ENCODE measurements at regions not wholly inside any gene's neighbourhood (a gene's known extent, or its start where the extent isn't known, plus 50 kb on each side); places are given as distances from the start of the nearest gene placed in this dataset.
A peak's percentile ranks its signal among the peaks of the same experiment; 100 is the strongest.

DNA sequence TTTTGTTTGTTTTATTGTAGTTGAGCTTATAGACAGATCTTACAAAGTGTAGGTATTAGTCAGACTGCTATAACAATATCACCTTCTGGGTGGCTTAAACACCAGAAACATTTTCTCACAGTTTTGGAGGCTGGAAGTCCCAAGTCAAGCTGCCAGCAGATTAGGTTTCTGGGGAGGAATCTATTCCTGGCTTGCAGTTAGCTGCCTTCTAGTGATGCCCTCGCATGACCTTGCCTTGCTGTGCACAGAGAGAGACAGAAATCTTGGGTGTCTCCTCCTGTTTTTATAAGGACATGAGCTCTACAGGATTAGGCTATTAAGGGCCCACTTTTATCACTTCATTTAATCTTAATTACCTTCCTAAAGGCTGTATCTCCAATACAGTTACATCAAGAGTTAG is 1635.2 kb downstream of the FAM181B start:
- DNase-seq: no peak
- no peak for ATAC-seq
- intact Hi-C loops (cut with DNase I, micrococcal nuclease): no loop called here

DNA sequence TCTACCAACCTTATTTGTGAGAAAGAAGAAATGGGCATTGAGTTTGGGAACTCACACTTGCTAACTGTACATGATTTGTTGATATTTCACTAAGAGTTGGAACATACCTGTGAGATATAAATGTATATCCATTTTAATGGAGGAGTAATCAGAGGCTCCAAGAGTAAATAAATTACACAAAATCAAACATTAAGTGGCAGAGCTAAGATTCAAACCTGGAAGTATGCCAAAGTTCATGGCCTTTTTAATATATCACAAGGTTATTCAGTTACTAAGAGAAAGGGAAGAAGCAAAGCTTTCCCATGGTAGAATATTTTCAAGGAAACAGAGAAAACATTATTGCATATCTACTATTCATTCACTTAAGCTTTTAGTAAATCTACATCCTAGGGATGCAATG is 1641.1 kb downstream of the FAM181B start:
- intact Hi-C loops (cut with DNase I, micrococcal nuclease): no loop called here
- DNase-seq: no peak
- ATAC-seq: peak; percentile 65

DNA sequence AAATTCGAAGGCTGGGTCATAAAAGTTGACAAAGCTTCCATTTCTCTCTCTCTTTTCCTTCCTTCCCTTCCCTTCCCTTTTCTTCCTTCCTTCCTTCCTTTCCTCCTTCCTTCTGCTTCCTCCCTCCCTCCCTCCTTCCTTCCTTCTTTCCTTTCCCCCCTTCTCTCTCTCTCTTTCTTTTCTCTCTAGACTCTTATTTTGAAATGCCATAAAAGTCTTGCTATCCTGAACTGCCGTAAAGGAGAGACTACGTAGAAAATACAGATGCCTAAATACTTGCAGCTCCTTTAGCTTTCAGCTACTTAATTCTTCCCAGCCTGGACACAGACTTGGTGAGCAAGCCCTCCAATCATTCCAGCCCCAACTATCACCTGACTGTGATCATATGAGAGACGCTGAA is 1644.4 kb downstream of the FAM181B start:
- ATAC-seq (no peak), DNase-seq (no peak)
- intact Hi-C loops (cut with DNase I, micrococcal nuclease): no loop called here

DNA sequence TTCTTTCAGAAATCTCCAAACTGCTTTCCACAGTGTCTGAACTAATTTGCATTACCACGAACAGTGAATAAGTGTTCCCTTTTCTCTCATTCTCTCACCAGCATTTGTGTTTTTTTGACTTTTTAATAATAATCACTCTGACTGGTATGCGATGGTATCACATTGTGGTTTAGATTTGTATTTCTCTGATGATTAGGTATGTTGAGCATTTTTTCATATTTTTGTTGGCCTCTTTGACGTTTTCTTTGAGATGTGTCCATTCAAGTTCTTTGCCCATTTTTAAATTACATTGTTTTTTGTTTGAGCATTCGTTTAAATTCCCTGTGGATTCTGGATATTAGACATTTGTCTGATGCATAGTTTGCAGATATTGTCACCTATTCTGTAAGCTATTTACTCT is 1639.6 kb upstream of the TENM4 start:
- DNase-seq: no peak
- no peak for ATAC-seq
- intact Hi-C loops (cut with DNase I, micrococcal nuclease): no loop called here

DNA sequence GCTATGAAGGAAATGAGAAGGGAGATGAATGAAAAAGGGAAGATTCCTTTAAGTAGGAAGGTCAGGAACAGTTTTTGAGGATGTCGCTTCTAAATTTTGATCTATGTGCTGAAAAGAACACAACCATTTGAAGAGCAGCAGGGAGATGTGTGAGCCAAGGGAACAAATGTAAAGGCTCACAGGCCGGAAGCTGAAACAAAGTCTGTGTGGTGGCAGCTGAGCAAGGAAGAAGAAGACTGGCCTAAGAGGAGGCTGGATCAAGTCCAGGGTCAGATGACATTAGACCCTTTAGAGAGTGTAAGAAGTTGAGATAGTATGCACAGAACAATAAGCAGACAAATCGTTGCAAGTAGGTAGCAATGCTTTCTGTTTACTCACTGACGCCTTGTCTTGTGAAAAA is 1631.4 kb upstream of the TENM4 start:
- DNase-seq (no peak), ATAC-seq (no peak)
- intact Hi-C loops (cut with DNase I, micrococcal nuclease): no loop called here

DNA sequence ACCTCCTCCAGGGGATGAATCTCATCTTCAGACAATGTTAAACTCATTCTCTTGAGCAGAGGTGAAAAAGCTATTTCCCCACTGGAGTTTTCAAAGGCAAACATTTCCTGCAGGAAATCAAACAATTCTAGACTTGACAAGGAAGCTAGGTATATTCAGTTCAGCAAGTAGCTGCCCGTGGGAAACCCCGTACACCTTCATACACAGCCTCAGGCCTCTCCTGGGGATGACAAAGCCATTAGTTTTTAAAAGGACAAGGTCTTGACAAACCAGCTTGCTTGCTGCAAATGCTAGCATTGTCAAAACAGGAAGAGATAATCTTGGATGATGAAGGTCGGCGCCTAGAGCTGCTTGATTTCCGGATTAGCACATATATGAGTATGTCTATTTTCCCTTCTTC is 1630.8 kb upstream of the TENM4 start:
- ATAC-seq (no peak), DNase-seq (no peak)
- intact Hi-C loops (cut with DNase I, micrococcal nuclease): no loop called here

DNA sequence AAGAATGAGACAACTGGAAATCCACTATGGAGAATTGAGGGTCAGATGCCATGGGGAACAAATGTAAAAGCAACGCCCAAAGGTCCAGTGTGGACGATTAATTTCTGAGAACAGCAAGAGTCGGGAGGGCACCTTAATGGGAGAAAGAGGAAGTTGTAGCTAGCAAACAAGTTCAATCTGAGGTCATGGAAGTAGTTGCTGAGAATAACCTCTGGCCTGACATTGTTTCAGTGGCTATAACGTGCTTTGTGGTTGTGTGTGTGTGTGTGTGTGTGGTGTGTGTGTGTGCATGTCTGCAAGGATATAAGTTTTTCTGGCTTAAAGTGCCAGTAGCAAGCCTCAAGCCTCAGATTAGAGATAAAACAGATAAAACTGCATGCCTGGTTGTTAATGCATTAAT is 1630.1 kb upstream of the TENM4 start:
- intact Hi-C loops (cut with DNase I, micrococcal nuclease): no loop called here
- DNase-seq: no peak
- peak; percentile 59 for ATAC-seq

DNA sequence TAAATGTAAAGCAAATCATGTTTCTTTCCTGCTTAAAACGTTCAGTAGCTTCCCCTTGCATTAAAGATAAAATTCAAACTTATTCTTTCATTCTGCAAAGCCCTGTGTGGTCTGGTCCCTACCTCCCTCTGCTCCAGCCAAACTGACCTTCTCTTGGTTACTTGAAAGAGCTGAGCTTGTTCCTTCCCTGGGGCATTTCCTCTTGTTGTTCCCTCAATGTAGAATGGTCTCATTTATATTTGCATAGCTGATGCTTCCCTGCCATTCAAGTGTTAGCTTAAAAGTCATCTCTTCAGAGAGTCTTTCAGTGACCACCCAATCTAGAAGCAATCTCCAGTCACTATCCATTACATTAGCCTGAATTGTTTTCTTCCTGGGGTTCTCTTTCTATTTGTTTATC is 1618.5 kb upstream of the TENM4 start:
- DNase-seq (no peak), ATAC-seq (no peak)
- intact Hi-C loops (cut with DNase I, micrococcal nuclease): no loop called here

DNA sequence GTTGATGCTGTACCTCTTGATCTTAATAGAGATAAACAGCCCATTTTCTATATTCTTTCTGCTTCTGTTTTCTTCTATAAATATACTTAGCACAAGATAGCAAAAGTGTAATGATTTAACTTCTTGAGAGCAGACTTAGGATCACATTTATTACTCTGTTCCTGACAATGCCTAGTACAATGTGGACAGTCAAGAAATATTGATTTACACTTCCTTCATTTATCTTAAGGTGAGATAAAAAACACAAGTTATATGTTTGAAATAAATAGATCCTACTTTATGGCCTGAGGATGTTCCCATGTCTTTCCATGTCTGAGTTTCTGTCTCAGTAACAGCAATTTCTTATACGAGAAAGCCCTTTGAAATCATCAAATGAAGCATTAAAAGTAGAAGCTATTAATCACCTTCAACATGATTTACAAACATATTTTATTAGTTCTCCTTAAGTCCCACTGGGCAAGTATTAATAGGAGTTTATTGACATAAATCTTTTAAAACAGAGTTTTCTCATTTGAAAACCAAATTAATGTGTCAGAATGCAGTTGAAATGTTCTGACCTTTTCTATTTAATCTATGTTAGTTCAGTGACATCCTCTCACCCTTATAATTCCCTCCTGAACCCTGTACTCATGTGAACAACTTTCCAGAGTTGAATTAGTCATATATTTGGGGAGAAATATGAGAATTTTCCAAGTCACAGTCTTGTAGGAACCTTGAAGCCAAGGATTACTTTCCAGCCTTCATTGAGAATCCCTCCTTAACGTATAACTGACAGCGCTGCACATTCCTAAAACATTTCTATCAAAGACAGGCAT is 1611.7 kb upstream of the TENM4 start:
- DNase-seq (no peak), ATAC-seq (no peak)
- intact Hi-C loops (cut with DNase I, micrococcal nuclease): no loop called here

DNA sequence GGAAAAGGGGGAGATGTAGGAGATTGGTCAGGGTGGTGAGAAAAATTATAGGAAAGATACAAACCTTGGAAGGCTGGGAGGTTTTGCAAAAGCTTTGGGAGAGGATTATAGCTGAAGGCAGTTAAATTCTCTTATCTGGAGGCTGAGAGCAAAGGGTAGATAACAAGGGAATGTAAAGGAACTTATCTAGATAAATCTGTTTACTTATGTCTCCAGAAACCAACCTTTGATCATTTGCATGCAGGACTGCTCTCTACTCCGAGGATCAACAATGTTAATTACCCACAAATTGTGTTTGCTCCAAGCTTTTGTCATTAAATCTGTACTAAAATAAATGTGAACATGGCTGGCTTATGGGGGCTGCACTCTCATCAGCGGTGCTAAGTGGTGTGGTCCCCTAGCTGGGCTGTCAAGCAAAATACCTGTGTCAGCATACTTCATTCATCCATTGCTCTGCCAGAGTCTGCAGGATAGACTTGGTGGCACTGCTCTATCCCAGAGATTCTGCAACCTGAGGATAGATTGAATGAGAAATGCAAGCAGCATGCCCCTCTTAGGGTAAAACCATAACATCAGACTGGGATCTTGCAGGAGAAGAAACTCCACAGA is 1599.2 kb upstream of the TENM4 start:
- intact Hi-C loops (cut with DNase I, micrococcal nuclease): no loop called here
- ATAC-seq: peak; percentile 88
- peak in 1 of 2 donors; percentile 6 for DNase-seq

DNA sequence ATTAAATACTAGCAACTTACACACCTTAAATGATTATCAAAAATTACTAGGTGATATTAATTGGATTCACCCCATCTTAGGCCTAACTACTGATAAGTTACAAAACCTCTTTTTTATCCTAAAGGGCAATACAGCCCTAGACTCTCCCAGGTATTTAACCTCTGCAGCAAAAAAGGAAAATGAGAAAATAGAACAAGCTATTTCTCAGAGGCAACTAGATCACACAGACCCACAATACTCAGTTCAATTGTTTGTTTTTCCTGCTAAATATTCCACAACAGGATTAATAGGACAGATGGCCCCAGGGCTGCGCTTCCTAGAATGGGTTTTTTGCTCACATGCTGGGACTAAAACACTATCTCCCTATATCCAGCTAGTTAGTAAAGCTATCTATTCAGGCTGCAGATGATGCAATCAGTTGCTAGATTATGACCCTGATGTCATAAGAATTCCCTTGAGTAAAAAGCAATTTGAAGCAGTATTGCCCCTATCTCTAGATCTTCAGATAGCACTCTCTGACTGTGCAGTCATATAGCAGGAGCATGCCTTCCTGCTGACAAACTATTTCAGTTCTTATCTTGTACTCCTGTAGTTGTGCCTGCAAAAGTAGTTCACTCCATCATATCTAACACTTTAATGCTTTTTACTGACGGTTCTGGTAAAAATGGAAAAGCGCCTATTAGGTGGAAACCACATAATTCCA is 1595.5 kb upstream of the TENM4 start:
- intact Hi-C loops (cut with DNase I, micrococcal nuclease): no loop called here
- no peak for ATAC-seq
- DNase-seq: no peak

DNA sequence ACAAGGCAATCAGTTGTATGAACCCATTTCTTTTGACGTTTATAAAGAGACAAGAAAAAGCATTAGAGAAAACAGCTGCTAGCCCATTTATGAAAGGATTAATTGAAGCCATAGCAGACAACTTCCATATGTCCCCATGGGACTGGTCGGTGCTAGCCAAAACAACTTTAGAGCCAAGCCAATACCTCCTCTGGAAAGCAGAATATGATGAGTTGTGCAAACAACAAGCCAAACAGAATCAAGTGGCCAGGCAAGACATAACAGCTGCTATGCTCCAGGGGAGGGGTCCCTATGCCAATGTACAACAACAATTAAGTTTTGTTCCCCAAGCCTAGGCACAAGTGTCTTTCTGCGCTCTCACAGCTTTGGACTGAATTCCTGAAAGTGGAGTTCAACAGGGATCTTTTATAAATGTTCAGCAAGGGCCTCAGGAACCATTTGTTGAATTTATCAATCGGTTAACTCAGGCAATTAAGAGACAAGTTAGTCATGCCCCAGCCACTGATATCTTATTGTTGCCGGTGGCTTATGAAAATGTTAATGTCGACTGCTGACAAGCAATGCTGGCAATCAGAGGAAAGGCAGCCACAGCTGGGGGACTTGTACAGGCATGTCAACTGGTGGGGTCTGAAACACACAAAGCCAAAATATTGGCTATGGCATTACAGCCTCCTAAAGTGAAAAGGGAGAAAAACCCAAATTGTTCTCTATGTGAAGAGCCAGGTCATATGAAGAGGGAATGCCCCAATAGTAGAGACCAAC is 1593.1 kb upstream of the TENM4 start:
- intact Hi-C loops (cut with DNase I, micrococcal nuclease): no loop called here
- ATAC-seq: no peak
- DNase-seq: no peak

DNA sequence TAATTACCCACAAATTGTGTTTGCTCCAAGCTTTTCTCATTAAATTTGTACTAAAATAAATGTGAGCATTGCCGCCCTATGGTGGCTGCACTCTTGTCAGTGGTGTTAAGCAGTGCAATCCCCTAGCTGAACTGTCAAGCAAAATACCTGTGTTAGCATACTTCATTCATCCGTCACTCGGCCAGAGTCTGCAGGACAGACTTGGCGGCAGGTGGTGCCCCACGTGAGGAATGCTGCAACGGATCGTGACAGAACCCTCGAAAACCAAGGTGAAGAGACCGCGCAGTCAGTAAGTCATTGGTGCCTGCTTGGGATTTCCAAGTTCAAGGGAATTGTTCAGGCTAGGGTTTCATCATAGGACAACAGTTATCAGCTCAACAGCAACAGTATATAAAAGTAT is 1592.1 kb upstream of the TENM4 start:
- DNase-seq: no peak
- intact Hi-C loops (cut with DNase I, micrococcal nuclease): no loop called here

DNA sequence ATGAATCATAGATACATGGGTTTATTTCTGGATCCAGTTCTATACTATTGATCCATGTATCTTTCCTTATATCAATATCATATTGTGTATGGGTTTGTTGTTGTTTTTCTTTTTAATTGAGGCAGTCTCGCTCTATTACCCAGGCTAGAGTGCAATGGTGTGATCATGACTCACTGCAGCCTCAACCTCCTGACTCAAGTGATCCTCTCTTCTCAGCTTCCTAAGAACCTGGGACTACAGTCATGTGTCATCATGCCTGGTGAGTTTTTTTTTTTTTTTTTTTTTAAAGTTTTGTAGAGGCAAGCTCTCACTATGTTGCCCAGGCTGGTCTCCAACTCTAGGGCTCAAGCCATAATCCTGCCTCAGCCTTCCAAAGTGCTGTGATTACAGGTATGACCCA is 1589.4 kb upstream of the TENM4 start:
- intact Hi-C loops (cut with DNase I, micrococcal nuclease): no loop called here

More for the DNA sequence above, 1592.1 kb upstream of the TENM4 start:
- ATAC-seq: no peak

DNA sequence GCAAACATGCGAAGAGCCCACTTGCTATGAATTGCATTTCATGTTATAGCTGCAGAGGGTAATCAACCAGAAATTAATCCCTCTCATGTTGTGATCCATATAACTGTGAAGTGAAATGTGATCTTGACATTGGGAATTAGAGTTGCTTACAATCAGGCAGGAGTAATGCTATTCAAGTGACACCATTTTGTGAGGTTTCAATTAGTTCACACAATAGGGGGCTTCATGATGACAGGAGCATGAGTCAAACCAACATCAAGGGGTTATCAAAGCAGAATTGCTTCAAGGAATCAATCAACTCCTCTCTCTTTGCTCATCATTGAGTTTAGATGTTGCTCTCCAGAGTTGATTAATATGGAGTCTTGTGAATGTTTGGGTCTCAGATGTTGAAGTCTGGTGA is 1585.2 kb upstream of the TENM4 start:
- DNase-seq (no peak), ATAC-seq (no peak)
- intact Hi-C loops (cut with DNase I, micrococcal nuclease): no loop called here

More for the DNA sequence above, 1589.4 kb upstream of the TENM4 start:
- DNase-seq (no peak), ATAC-seq (no peak)

DNA sequence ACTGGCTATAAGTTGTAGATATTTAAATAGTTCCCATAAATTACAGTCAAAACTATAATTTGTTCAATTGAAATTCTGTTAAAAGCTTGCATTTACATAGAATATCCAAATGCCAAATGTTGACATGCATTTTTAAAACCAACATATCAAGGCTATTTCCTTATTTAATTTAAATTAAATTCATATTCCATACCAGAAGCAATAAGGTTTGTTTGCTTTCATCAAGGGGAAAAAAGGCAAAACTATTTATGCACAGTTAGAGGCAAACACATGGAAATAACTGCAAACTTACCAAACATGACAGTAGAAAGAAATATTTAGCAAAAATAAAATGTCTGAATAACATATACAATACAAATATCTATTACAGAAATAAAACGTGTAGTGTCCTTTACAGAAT is 1581.2 kb upstream of the TENM4 start:
- DNase-seq: no peak
- intact Hi-C loops (cut with DNase I, micrococcal nuclease): no loop called here
- no peak for ATAC-seq

DNA sequence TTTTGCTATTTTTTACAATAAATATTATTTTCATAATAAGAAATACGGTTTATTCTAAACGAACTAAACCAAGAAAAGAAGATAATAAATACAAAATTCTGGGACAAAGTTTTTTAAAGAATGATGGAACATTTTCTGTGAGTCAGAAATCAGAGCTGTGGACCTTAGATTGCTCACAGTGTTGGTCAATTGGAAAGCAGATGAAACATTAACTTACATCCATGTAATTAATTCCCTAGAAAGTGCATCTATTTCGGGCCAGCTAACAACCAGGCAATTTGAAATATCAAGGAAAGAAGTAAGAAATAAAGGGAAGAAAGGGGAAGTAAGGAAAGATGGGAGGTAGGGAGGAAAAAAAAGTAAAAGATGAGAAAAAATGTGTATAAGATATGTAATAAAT is 1569.8 kb upstream of the TENM4 start:
- ATAC-seq (no peak), DNase-seq (no peak)
- intact Hi-C loops (cut with DNase I, micrococcal nuclease): no loop called here

DNA sequence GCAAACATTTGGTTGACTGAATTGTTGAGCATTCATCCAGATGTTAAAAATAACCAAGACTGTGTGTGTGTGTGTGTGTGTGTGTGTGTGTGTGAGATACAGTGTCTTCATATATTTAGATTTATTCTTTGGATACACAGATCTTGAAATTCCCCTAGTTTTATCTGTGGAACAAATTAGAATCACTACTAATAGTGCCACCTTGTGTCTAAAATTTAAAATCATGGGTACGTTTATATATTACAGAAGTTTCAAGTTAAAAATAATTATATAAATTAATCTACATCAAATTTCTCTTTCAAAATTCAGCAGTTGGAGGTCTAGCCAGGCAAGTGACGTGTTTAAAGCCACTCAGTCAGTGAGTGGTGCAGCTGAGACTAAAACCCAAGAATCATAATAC is 1566.2 kb upstream of the TENM4 start:
- no peak for DNase-seq
- intact Hi-C loops (cut with DNase I, micrococcal nuclease): no loop called here
- no peak for ATAC-seq

DNA sequence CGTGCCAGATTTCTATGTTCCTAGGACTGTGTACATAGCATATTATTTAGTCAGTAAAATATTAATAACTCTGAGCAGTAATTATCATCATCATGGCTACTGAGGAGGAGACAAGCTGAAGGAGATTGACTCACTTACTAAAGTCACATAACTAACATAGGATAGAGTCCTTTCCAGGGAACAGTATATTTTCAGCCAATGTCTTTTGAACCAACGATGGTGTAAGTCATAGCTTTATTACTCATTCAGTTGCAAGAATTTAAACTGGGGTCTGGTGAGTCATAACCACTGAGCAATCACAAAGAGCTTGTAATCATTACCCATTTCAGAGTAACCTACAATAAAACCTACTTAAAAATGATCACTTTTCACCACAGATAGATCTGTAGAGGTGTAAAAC is 1564.8 kb upstream of the TENM4 start:
- ATAC-seq (peak; percentile 20), DNase-seq (no peak)
- intact Hi-C loops (cut with DNase I, micrococcal nuclease): no loop called here

DNA sequence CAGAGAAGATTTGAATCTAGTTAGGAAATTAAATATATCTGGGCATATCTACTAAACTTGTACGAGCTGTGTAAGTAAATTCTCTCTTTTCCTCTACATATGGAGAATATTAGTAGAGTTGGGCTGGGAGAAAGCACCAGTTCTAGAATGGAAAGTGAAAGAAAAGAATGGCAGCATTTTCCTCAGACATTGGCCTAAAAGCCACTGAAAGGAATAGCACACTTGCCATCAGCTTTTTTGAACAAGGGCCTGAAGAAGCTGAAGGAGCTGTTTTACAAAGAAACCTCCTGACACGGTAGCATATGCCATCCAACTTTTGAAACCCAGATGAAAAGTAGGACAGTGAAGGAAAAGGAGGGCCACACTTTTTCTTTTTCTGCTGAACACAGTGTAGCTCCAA is 1563.7 kb upstream of the TENM4 start:
- DNase-seq (no peak), ATAC-seq (no peak)
- intact Hi-C loops (cut with DNase I, micrococcal nuclease): no loop called here
